Stimulated activated CD4-positive, alpha-beta T cell treated with anti-CD3 and anti-CD28 coated beads, Interleukin-12 subunit alpha, Interleukin-12 subunit beta, amount 100 ng/mL, for 4 hours (primary cell): ENCODE measurements at regions not wholly inside any gene's neighbourhood (a gene's known extent, or its start where the extent isn't known, plus 50 kb on each side); places are given as distances from the start of the nearest gene placed in this dataset.

Source experiments
- DNase-seq: peaks from one replicate; pipeline ENCODE4 v3.0.0-alpha.2; 2020

DNA sequence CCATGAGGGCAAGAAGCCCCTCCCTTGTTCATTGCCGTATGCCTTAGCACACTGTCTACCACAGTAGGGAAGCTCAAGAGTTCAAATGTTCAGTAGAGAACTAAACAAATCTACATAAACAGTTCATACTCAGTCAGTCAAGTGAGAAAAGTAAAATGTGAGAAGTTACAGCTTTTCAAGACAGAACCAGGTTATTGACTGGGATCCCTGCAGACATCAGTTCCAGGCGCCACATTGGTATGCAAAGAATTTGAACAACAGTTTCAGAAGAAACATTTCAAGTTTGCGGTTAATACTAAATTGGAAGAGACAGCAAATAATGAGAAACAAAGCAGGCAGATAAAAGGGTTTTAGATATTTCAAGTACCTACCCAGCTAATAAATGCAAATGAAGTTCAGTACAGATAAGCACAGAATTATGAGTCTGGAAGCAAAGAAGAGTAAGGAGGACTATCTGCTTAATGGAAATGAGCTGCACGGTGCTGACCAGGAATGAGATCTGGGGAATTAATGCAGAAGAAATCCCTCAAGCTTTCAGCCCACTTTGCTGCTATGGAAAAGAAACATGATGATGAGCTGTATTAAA, 246.2 kb downstream of the HACE1 start:
- no peak for DNase-seq

DNA sequence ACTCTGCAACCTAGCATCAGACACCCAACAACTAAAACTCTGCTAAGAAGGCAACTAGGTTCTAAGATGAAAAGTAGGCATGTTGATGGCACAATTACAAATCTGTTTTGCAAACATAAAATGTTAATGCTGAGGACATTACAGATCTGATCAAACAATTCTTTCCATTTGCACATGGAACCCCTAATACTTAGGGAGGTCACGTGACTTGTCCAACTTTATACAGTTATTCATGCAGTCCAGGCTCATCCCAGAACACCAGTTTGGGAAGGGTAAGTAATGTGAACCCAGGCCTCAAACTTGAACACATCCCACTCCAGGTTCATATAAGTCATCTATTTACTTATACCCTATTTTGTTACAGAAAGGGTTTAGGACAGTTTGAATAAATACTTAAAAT, 247.2 kb downstream of the HACE1 start:
- no peak for DNase-seq

DNA sequence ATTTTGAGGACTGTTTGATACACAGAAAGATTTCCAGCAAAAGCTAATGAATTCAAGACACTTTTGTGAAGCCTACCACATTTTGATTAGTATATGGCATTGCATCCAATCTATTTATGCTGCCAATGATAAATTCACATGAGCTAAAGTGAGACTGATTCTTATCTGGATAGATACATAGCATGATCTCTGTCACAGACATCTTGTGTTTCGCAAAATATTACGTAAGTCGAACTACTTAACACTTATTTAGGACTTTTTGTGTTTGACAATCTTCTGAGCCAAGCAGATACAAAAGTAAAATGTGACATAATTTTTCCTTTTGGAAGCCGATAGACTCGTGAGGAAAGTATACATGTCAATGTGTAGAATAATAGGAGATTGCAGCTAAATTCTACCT, 251.6 kb downstream of the HACE1 start:
- no peak for DNase-seq

DNA sequence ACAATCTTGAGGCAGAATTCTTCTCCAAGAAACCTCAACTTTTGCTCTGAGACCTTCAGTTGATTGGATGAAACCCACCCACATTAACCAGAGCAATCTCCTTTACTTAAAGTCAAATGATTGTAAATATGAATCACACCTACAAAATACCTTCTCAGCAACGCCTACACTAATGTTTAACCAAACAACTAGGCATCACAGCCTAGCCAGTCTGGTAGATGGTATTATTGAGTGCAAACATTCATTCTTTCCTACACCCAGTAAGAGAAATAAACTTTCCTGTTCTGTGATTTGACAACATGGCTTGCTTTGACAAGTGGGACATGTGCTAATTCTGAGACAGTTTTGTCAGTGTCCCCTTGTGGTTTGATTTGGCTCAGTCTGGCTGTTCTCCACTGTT, 252.2 kb downstream of the HACE1 start:
- DNase-seq: no peak

DNA sequence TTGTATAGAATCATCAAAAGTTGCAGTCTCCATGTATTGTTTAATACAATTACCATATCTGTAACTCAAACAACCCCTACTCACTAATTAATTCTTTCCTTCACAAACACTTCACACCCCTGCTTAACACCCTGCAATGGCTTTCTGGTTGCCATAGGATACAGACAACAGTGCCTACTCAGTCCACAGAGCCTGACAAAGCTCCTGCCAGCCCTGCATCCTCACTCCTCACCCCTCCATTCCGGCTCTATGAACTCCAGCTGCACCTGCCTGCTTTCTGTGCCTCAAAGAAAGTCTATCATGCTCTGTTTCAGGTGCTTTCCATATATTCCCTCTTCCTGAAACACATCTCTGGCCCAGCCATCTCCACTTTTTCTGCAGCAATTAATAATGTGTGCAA, 253.4 kb downstream of the HACE1 start:
- DNase-seq: no peak

DNA sequence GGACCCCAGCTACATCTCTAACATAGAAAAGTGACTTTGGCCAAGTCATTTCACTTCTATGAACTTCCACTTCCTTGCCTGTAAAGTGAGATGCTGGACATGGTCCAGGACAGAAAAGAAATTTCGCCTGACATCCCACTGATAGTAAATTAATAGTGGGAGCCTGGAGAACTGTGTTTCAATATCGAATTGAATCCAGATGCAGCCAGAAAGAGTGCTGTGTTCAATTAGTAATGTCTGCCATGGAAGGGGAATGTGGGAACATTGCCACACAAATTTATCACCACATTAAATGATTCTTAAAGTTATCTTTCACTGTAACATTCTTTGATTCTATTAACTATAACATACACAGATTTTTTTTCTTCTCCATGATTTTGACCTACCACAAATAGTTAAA, 255.0 kb downstream of the HACE1 start:
- no peak for DNase-seq

DNA sequence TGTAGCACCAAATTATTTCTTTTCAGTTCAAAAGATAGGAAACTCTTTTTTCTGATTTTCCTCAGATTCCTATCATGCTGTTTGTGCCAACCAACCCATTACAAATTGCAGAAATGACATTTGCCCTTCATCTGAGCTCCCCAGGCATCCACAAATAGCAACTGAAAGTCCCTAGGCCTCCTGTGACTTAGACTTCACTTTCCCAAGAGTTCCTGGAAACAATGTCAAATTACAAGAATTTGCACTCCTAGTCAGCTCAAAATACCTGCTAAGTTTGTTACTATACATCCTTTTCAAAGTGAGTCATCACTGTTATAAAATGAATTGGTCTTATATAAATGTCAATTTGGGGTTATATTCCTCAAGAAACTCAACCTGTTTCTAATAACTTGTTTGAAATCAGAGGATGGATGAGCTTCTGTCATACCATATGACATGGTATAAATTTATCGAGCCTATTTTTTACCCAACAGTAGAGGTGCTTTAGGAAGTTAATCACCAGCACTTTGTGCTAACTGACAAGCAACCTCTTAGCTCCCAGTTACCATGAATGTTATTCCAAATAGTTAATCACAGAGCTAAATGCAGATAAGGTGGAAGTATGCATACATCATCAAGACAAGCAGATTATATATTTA, 256.5 kb downstream of the HACE1 start:
- DNase-seq: no peak

DNA sequence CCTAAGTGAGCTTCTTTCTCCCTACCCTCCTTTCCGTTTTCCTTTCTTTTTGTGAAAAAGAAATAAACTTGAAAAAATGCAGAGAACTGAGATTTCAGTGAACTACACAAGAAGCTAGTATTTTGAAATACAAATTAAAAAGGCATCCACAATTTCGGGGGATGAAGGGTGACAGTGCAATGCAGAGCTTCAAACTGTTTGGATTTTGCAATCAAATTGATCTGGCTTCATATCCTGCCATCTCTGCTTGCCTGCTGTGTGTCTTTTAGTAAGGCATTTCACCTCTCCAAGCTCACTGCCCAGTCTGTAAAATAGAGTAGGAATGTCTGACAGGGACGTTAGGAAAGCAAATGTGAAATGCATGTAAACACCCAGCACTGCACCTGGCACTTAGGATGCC, 258.0 kb downstream of the HACE1 start:
- no peak for DNase-seq

DNA sequence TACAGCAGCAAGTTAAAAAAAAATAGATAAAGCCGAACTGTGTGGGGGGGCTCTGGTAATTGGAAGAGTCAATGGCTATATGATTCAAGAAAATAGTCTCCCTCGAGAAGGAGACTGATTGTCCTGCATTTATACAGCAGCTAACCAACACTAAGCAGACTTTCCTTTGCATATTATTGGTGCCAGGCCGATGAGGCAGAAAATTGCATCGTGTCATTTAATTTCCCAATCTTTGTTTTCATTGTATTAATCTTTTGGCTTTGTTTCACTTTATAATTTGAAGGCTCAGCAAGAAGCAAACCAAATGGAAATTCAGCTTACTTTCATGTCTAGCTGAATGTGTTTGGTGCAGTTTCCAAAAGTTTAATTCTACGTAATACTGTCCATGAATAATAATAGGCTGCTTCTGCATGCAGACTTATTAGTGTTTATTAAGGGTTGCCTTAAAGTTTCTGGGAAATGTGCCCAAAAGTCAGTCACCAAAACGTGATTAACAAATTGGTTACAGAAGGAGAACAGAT, 258.5 kb downstream of the HACE1 start:
- no peak for DNase-seq

DNA sequence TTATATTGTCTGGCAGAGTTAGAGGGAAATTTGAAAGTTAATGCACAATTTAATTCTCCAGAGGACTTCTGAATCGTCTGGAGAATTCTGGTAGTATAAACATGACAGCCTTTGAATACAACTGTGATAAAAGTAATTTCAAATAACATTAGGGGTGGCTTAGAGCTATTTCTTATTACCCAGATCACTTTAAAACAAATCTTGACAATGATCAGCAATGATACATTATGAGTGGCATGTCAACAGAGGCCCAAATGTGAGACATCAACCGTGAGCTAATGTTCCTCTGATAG, 259.1 kb downstream of the HACE1 start:
- no peak for DNase-seq

DNA sequence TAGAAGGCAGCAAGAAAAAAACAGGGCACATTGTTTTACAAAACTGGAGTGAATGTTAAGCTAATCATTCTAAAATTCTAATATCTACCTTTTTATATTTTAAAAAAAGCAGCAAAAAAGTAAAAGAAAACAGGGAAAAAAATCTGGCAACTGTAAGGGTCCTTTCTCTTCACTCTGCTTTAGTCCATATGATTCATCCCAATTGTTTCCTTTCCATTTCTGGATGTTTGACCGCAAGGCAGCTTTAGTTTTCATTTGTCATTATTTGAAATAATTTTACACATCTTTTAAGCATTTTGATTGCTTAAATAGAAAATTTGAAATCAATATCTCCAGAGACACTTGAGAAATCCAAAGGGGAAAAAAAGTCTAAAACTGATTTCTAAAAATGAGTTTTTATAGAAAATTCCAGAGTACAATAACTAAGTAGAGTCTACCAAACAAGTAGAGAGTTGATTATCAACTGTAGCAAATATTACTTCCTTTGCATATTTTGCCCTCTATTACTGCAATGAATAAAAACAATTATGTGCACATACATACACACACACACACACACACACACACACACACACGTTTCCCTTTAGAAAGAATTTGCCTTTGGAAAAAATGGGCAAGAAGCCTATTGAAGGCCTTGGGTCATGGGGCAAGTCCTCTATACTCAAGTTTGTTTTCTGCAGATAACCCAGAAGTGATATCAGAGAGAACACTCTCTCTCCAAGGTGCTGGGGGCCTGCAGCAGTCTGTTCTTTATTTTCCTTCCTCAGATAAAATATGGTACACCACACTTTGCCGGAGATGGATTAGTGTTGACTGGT, 259.7 kb downstream of the HACE1 start:
- DNase-seq: no peak

DNA sequence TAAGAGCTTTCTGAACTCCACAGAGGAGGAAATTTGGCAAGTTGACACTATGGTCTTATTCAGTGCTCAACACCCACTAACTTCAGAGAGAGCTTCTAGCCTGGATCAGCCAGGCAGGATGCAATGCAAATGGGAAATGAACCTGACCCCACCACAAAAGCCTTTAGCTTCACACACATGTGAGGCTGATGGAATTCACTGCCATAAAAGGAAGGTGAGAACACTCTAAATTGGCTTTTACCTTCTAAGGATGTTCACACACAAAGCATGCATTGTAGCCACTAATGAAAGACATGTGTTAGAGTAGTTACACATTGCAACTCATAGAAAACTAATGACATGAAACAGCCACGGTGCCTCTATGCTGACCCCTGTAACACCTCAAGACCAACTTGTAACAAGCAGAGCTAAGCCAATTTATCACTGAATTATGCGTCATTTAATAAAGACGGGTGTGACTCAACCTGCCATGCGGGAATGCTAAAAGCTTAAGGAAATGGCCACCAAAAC, 262.1 kb downstream of the HACE1 start:
- no peak for DNase-seq

DNA sequence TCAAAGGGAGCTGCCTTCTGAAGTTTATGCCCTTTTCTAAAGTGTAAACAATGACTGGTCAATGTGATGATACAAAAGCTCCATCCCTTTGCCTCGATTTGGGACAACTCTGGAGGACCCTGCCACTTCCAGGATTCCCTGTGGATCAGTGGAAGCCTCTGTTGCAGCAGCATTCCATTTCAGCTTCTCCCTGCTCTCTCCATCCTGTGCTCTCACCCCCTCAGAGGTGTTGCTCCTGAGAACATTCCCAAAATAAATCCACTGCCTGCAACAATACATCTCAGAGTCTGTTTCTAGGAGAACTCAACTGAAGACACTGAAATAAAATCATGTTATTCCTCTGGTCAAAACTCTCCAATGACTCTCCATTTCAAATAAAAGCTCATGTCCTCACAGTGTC, 263.6 kb downstream of the HACE1 start:
- DNase-seq: no peak

DNA sequence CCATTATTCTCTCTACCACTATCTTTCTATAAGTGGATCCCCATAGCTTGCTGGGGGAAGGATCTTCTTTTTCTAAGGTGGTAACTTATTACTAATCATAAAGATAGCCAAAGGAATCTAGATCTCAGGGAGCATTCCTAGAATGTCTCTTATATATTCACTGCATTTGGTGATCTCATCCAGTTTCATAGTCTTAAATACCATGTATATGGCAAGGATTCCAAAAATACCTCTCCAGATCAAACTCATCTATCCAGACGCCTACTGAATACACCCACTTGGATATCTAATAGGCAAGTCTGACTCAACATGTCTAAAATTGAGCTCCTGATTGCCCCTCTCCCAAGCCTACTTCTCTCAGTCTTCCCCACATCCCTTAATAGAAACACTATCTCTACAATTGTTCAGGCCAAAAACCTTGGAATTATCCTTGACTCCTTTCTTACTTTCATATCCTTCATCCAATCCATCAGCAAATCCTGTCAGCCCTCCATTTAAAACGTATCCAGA, 264.4 kb downstream of the HACE1 start:
- no peak for DNase-seq

DNA sequence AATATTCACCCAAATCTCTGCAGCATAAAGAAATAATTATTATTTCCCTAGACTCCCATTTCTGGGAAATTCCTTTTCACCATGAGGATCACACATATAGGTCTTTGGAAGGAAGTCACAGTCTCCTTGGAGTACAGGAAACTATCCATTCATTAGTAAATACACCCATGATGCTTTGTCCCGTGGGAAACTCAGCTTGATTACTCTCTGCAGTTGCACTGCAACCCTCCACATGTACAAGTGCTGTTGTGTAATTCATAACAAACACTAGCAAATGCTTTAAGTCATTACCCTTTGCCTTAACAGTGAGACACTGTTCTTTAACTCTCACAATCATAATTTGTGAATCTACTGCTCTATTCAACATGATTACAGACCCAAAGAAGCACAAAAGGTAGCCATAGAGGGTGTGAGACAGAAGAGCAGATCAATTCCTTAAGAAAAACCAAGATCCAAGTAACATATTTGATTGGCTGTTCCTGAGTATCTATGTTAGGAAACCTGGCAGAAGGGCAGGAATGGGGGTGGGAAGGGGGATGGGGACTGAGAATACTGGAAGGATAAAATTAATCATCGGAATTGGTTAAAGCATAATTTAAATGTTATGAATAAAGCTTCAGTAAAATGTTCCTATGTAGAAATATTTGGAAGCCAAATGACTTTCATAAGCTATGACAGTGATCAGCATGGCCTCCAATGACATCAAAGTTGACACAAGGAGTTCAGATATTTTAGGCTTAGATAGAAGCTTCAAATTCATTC, 268.0 kb downstream of the HACE1 start:
- DNase-seq: no peak

DNA sequence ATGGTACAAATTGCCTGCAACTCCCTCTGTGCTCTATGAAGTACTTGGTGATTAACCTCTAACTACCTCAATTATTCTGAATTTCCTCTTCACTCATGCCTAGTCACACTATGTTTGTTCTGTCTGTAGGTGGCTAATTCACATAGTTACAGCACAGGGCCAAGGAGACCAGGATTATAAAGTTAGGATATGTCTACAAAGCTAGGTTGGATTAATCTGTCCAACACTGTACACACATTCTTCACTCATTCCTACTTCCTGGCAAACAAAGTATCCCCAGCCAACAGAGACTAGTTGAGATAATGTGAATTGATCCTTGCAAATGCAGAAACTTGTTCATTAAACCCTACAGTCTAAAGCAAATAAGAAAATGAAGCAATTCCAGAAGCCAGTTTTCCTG, 269.8 kb downstream of the HACE1 start:
- DNase-seq: no peak

DNA sequence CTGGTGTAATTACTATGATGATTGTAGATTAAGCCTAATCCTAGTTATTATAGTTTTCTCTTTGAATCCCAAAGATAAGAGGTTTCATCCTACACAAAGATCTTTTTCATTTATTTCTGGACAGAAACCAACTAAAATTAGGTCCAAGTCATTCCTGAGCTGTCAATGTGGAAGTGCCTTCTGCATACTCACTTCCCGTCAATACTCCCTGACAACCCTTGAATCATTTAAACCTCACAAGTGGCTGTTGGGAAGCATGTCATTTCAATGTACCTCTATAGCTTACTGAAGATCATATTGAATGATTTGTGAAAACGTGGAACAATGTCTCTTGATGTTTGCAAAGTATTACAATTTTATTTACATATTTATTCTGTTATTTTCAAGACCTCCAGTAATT, 274.1 kb downstream of the HACE1 start:
- DNase-seq: no peak

DNA sequence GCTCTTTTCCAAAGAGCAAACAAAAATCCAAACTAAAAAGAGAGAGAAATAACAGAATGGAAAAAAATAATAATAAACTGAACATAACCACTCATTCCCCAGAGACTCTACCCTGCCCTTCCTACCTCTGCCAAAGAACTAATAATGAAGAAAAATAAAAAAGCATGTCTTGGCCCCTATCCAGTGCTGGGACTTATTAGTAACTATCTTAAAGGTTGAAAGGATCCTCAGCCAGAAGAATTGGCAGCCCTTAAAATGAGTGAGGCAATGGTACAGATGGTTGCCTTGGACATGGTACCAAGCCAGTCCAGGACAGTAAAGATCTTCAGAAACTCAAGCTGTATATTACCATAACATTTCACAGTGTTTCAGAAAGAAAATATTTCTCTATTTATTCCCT, 279.3 kb downstream of the HACE1 start:
- no peak for DNase-seq

DNA sequence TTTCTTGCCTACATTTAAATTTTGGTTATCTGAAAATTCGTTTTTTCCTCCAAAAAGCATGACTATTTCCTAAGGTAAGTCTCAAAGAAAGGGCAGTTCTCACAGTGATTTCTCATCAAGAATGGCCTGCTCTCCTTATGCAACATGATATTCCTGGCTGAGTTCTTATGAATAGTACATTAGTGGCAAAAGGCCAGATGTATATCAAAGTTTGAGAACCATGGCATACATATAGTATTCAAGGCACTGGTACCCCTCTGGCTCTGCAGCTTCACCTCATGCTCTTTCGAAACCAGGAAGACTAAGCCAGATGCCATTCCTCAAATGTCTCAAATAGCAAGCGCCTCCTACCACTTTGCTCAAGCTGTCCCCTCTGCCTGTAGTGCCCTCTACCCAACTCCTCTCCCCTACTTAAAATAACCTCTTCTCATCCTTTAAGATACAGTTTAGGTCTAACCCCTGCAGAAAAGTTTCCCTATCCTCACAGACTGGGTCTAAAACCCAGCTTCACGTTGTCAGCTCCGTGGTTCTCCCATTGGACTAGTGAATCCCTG, 280.3 kb downstream of the HACE1 start:
- no peak for DNase-seq

DNA sequence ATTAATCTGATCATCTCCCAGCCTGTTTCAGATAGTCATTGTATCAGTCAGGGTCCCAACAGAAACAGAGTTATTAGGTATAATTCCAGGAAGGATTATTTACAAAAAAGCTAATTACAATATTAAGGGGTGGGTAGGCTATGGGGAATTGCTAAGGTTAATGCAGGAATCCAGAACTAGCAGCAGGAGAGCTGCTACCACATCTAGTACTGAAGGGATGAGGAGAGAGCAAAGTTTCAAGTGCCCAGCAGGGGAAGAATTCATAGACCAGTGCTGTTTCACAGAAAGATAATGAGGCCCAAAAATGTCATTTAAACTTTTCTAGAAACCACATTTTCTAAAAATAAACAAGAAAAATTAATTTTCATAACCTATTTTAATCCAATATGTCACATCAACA, 284.2 kb downstream of the HACE1 start:
- DNase-seq: no peak

DNA sequence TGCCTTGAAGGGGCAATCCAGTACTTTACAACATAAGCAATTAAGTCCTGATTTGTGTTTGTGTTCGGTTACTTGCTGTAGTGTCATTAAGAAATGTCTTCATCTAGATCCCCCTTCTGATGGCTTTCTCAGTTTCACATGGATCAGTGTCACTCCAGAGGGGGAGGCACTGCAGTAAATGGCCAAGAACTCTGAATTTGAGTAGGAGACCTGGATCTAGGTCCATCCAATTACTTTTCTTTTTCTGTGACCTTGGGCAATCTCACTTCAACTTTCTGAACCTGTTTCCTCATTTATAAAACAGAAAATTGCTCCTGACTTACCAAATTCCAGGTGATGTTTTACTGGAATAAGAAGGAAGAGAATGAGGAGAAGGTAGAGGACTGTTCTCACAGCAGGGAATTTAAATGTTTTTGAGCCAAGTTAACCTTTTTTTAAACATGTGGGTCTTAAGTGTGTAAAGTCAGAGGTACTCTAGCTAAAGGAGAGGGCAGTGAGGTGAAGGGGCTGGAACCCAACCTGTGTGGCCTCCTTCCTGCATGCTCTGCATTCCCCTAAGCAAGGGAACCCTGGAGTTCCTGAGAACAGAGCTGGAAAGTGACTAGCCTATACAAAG, 285.5 kb downstream of the HACE1 start:
- no peak for DNase-seq

DNA sequence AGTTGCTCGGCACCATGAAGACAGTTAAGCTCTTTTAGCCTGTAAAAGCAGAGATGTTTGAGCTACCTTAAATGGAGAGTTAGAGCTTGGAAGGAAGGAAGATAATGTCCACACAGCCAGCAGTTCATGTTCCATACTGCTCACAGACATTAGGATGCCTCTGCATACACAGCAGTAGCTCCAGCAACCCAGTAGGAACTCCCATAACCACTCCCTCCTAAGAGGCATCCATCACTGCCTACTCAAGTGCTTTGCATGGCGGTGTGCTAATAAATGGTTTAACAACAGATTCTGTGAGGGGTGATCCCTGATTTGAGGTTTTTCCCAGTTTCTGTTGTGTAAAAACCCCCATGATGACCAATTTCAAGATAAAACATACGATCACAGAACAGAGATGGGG, 286.4 kb downstream of the HACE1 start:
- DNase-seq: no peak
